IMR-90 (cell line): ENCODE measurements at regions not wholly inside any gene's neighbourhood (a gene's known extent, or its start where the extent isn't known, plus 50 kb on each side); places are given as distances from the start of the nearest gene placed in this dataset.

ENCODE experiments used
- CEBPB ChIP-seq: IDR thresholded peaks from 2 replicates; pipeline ENCODE4 v1.6.1; 2012; ENCODE audit warnings: low read depth, low read length, improper control_type of control experiment
- CHD1 ChIP-seq: IDR thresholded peaks from 2 replicates; pipeline ENCODE4 v1.6.1; 2012; ENCODE audit warnings: low read depth, low read length, improper control_type of control experiment
- FOS ChIP-seq: fragments of 150-350 bp; IDR thresholded peaks from 2 replicates; pipeline ENCODE4 v1.6.1; 2016; ENCODE audit warnings: low read depth, low read length
- MAFK ChIP-seq: IDR thresholded peaks from 2 replicates; pipeline ENCODE4 v1.6.1; 2012; ENCODE audit warnings: low read depth, low read length, improper control_type of control experiment
- MAZ ChIP-seq: IDR thresholded peaks from 2 replicates; pipeline ENCODE4 v1.6.1; 2012; ENCODE audit warnings: low read depth, mild to moderate bottlenecking, low read length, improper control_type of control experiment, moderate library complexity, borderline replicate concordance
- MXI1 ChIP-seq: IDR thresholded peaks from 2 replicates; pipeline ENCODE4 v1.6.1; 2012; ENCODE audit warnings: low read depth, mild to moderate bottlenecking, low read length, moderate library complexity, borderline replicate concordance
- NFE2L2 ChIP-seq: fragments of 150-350 bp; IDR thresholded peaks from 2 replicates; pipeline ENCODE4 v1.6.1; 2016; ENCODE audit warnings: low read depth, mild to moderate bottlenecking, low read length
- POLR2A ChIP-seq: IDR thresholded peaks from 2 replicates; pipeline ENCODE4 v1.6.1; 2012; ENCODE audit warnings: mild to moderate bottlenecking, low read depth, low read length
- RAD21 ChIP-seq: IDR thresholded peaks from 2 replicates; pipeline ENCODE4 v1.6.1; 2012; ENCODE audit warnings: low read length, improper control_type of control experiment
- RFX5 ChIP-seq: IDR thresholded peaks from 2 replicates; pipeline ENCODE4 v1.8.0; 2012; ENCODE audit warnings: low read depth, mild to moderate bottlenecking, low read length, moderate library complexity
- SMC3 ChIP-seq: fragments of 150-350 bp; IDR thresholded peaks from 2 replicates; pipeline ENCODE4 v1.6.1; 2016; ENCODE audit warnings: low read depth, mild to moderate bottlenecking, antibody characterized with exemption, low read length, moderate library complexity
- TF ChIP-seq, protein P1 (sequence below): conservative IDR thresholded peaks from 2 replicates; pipeline ENCODE4 v1.5.1; 2012; ENCODE audit warnings: mild to moderate bottlenecking, low read depth, low read length, improper control_type of control experiment
- TF ChIP-seq, protein P2 (sequence below): fragments of 150-350 bp; IDR thresholded peaks from 2 replicates; pipeline ENCODE4 v1.6.1; 2016; ENCODE audit warnings: low read depth, mild to moderate bottlenecking, low read length, moderate library complexity, borderline replicate concordance

DNA sequence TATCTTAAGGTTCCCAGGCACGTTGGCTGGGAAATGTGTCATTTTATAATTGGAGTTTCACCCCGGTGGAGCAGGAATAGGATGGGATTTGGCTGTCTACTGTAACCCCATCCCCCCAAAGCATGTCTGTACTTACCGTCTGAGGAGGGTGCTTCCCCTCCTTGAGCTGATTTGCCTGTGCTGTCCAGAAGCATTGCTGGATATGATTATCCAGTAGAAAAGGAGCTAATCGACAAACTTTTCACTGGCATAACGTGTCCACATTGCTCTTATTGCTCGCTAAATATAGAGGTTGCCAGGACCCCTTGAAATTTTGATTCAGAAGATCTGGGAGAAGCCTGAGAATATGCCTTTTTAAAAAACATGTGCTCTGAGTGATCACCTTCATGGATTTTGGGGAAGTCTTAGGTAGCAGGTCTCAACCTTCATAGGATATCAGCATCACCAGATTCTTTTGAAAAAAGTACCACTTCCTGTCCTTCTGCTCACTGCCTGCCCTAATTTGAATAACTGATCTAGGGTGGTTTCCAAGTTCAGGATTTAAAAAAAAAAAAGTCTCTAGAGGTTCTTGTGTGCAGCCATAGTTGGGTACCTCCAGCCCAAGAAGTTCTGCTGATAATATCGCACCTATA lies 80.4 kb upstream of the KCNA1 start:
- TF ChIP-seq RAD21 (no peak), MXI1 (no peak), RFX5 (no peak), POLR2A (no peak), MAZ (no peak), CHD1 (no peak), CEBPB (no peak), MAFK (no peak), NFE2L2 (no peak), SMC3 (no peak), FOS (no peak)
- TF ChIP-seq, protein P1, sequence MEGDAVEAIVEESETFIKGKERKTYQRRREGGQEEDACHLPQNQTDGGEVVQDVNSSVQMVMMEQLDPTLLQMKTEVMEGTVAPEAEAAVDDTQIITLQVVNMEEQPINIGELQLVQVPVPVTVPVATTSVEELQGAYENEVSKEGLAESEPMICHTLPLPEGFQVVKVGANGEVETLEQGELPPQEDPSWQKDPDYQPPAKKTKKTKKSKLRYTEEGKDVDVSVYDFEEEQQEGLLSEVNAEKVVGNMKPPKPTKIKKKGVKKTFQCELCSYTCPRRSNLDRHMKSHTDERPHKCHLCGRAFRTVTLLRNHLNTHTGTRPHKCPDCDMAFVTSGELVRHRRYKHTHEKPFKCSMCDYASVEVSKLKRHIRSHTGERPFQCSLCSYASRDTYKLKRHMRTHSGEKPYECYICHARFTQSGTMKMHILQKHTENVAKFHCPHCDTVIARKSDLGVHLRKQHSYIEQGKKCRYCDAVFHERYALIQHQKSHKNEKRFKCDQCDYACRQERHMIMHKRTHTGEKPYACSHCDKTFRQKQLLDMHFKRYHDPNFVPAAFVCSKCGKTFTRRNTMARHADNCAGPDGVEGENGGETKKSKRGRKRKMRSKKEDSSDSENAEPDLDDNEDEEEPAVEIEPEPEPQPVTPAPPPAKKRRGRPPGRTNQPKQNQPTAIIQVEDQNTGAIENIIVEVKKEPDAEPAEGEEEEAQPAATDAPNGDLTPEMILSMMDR: no peak
- TF ChIP-seq, protein P2, sequence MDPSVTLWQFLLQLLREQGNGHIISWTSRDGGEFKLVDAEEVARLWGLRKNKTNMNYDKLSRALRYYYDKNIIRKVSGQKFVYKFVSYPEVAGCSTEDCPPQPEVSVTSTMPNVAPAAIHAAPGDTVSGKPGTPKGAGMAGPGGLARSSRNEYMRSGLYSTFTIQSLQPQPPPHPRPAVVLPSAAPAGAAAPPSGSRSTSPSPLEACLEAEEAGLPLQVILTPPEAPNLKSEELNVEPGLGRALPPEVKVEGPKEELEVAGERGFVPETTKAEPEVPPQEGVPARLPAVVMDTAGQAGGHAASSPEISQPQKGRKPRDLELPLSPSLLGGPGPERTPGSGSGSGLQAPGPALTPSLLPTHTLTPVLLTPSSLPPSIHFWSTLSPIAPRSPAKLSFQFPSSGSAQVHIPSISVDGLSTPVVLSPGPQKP: no peak
